PC-9 (cell line): ENCODE measurements at regions not wholly inside any gene's neighbourhood (a gene's known extent, or its start where the extent isn't known, plus 50 kb on each side); places are given as distances from the start of the nearest gene placed in this dataset.

Source experiments
- BruUV-seq: library from RNA; stranded (reverse); fragments of 400-500 nt; replicated peaks from 2 replicates; lab custom pipeline; 2021; lab: Mats Ljungman, UMichigan
- CTCF ChIA-PET: fragments of 300-600 bp; sonication (Branson Sonifier 250); formaldehyde crosslinking; loops from one replicate; lab custom pipeline; 2022; ENCODE audit warnings: antibody characterized with exemption; lab: Charles Lee
- POLR2A ChIA-PET: fragments of 300-600 bp; sonication (Branson Sonifier 250); formaldehyde crosslinking; loops from one replicate; lab custom pipeline; 2022; ENCODE audit warnings: antibody characterized with exemption; ENCODE audit not compliant: unreplicated experiment; lab: Charles Lee
- DNase-seq, 2 experiments: peaks; one replicate each; pipeline versions ENCODE4 v3.0.0 to v3.0.0-alpha.2; 2015 to 2022; ENCODE audit warnings: mixed read lengths in 1 of 2
- H2AFZ ChIP-seq: fragments of 200-600 bp; sonication (generic); 2 replicates; pipeline ENCODE4 v1.8.1; 2017; ENCODE audit warnings: antibody characterized with exemption
- H3F3A ChIP-seq: fragments of 200-600 bp; sonication (generic); 2 replicates; pipeline ENCODE4 v1.8.1; 2017; ENCODE audit warnings: antibody characterized with exemption, mild to moderate bottlenecking, low read depth; ENCODE audit not compliant: insufficient read depth
- H3K27ac ChIP-seq: fragments of 200-600 bp; sonication (generic); 2 replicates; pipeline ENCODE4 v1.6.1; 2016; ENCODE audit warnings: mixed run types
- H3K27me3 ChIP-seq: fragments of 200-600 bp; sonication (generic); 2 replicates; pipeline ENCODE4 v1.6.1; 2016; ENCODE audit warnings: low read depth, mixed run types; ENCODE audit not compliant: insufficient read depth
- H3K36me3 ChIP-seq: fragments of 200-600 bp; sonication (generic); 2 replicates; pipeline ENCODE4 v1.6.1; 2016; ENCODE audit warnings: low read depth, mixed run types
- H3K4me1 ChIP-seq: fragments of 200-600 bp; sonication (generic); replicated peaks from 2 replicates; pipeline ENCODE4 v1.6.1; 2016; ENCODE audit warnings: mixed run types; ENCODE audit not compliant: insufficient read depth
- H3K4me2 ChIP-seq: fragments of 200-600 bp; sonication (generic); 2 replicates; pipeline ENCODE4 v1.6.1; 2017; ENCODE audit warnings: mixed run types
- H3K4me3 ChIP-seq: fragments of 200-600 bp; sonication (generic); 2 replicates; pipeline ENCODE4 v1.6.1; 2016; ENCODE audit warnings: mixed run types
- H3K79me2 ChIP-seq: fragments of 200-600 bp; sonication (generic); 2 replicates; pipeline ENCODE4 v1.6.1; 2017; ENCODE audit warnings: low read depth, mixed run types
- H3K9me2 ChIP-seq: fragments of 200-600 bp; sonication (generic); 2 replicates; pipeline ENCODE4 v1.8.1; 2017; ENCODE audit warnings: mild to moderate bottlenecking; ENCODE audit not compliant: insufficient read depth
- H3K9me3 ChIP-seq: fragments of 200-600 bp; sonication (generic); 2 replicates; pipeline ENCODE4 v1.8.1; 2016; ENCODE audit warnings: low read depth; ENCODE audit not compliant: insufficient read depth
- H4K20me1 ChIP-seq: fragments of 200-600 bp; sonication (generic); 2 replicates; pipeline ENCODE4 v1.8.1; 2017; ENCODE audit not compliant: insufficient read depth
- CTCF ChIP-seq: fragments of 200-600 bp; sonication (generic); conservative IDR thresholded peaks from 2 replicates; pipeline ENCODE4 v1.6.1; 2017; ENCODE audit warnings: mixed run types, antibody characterized with exemption, mild to moderate bottlenecking, moderate library complexity
- EZH2 ChIP-seq: fragments of 200-600 bp; sonication (generic); IDR thresholded peaks from 2 replicates; pipeline ENCODE4 v1.8.0; 2017; ENCODE audit warnings: antibody characterized with exemption, low read depth
- intact Hi-C: fragments of 100-400 bp; cut with micrococcal nuclease; formaldehyde crosslinking; loops from one replicate; pipeline ENCODE4 v1.10.0; 2022; ENCODE audit not compliant: unreplicated experiment

DNA sequence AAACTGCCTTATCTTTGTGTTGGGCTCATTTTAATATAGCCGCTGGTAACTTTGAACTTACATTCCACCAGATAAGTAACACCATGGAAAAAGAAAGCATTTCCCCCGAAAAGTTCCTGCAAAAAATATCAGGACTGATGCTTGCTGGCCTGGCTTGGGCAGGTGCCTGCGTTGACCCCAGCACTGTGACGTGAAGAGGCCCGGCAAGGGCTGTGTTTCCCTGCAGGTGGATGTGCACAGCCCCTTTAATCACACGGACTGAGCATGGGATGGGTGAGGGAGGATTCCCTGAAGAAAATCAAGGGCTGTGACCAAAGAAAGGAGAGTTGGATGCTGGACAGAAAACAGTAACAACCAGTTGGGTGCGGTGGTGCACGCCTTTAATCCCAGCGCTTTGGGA is 138.2 kb downstream of the NSG2 start:
- Histone ChIP-seq H3K4me2 (no peak overlapping the region), H3K27ac (no peak overlapping the region), H4K20me1 (0 out of 2 replicates have a peak, but pooled peaks cover 4% of the 10 kb centered on the region), H3K79me2 (no peaks in the 10 kb centered on the region), H2AFZ (no peak overlapping the region), H3K4me1 (no peaks in the 10 kb centered on the region), H3K27me3 (peaks cover 90% of the 10 kb centered on the region), H3K4me3 (no peak overlapping the region), H3F3A (no peaks in the 10 kb centered on the region), H3K9me3 (no peaks in the 10 kb centered on the region), H3K36me3 (no peaks in the 10 kb centered on the region), H3K9me2 (no peaks in the 10 kb centered on the region)
- no TSS peak for BruUV-seq
- ChIA-PET POLR2A (no interaction called here), CTCF (no interaction called here)
- no peak for TF ChIP-seq EZH2
- no peak for TF ChIP-seq CTCF
- intact Hi-C loops, result no loop called here
- DNase-seq, result no peak

- Histone ChIP-seq H3K4me1 (no peaks in the 10 kb centered on the region), H3K79me2 (no peaks in the 10 kb centered on the region), H3K36me3 (no peaks in the 10 kb centered on the region), H3K27ac (no peak overlapping the region), H3K9me3 (no peaks in the 10 kb centered on the region), H3K4me2 (no peak overlapping the region), H3F3A (no peaks in the 10 kb centered on the region), H3K9me2 (no peaks in the 10 kb centered on the region), H3K4me3 (no peak overlapping the region), H2AFZ (no peak overlapping the region), H4K20me1 (0 out of 2 replicates have a peak, but pooled peaks cover 4% of the 10 kb centered on the region), H3K27me3 (peaks cover 93% of the 10 kb centered on the region)
- intact Hi-C loops, result no loop called here
- no peak for DNase-seq
- TF ChIP-seq EZH2 (no peak), CTCF (no peak)
- no TSS peak for BruUV-seq
- POLR2A ChIA-PET, result no interaction called here
- CTCF ChIA-PET, result no interaction called here
Measured at GRCh38 chr5:174185506-174185905, 140.0 kb downstream of the NSG2 start.

GRCh38 chr5:174186096-174186695 is 140.7 kb downstream of the NSG2 start:
- no peaks in the 10 kb centered on the region for H3K9me2 ChIP-seq
- 0 out of 2 replicates have a peak, but pooled peaks cover 4% of the 10 kb centered on the region for H4K20me1 ChIP-seq
- TF ChIP-seq EZH2 (no peak), CTCF (no peak)
- H3K27me3 ChIP-seq, result peaks cover 96% of the 10 kb centered on the region
- no peaks in the 10 kb centered on the region for H3K4me1 ChIP-seq
- intact Hi-C loops, result no loop called here
- no peaks in the 10 kb centered on the region for H3K79me2 ChIP-seq
- no peak overlapping the region for H3K4me3 ChIP-seq
- H3K4me2 ChIP-seq, result no peak overlapping the region
- CTCF ChIA-PET, result interaction anchor here (0.6 kb wide), 1 partner anchor 640 kb away, joined by 3 read pairs; no protein-coding TSS in a partner anchor
- H3K27ac ChIP-seq, result no peak overlapping the region
- no peaks in the 10 kb centered on the region for H3K36me3 ChIP-seq
- no peak for DNase-seq
- POLR2A ChIA-PET, result no interaction called here
- H3K9me3 ChIP-seq, result no peaks in the 10 kb centered on the region
- H3F3A ChIP-seq, result no peaks in the 10 kb centered on the region
- BruUV-seq, result no TSS peak
- no peak overlapping the region for H2AFZ ChIP-seq
